ENCODE measurements at regions not wholly inside any gene's neighbourhood (a gene's known extent, or its start where the extent isn't known, plus 50 kb on each side); places are given as distances from the start of the nearest gene placed in this dataset.

DNA sequence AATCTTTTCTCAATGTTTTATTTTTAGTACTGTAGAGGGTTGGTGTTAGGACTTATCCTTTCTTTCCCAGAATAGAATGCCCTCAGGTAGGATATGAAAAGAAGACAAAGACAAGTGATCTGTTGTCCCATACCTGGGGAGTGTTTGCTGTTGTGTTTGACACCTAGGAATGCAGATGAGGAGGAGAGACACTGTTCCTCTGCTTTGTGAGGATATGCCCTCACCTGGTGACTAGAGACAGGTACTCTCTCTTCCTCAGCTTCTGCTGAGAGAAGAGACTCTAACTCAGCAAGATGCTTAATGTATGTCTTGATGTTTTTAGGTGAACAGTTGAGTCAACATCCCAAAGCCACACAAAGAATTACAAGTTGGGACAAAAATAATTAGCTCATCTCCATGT is 468.4 kb downstream of the PRR16 start:
- TF ChIP-seq CTCF (IDR thresholded peaks at IDR 0.05) (no peak), POLR2A (IDR thresholded peaks at IDR 0.05) (no peak)

Measured in heart left ventricle (tissue), 13 donors.